ENCODE measurements at regions not wholly inside any gene's neighbourhood (a gene's known extent, or its start where the extent isn't known, plus 50 kb on each side); places are given as distances from the start of the nearest gene placed in this dataset.

- TF ChIP-seq CTCF (conservative IDR thresholded peaks at IDR 0.05 in 1 of 2, IDR thresholded peaks at IDR 0.05 in 1 of 2; ENCODE audit: low read depth in 1 of 2, low read length in 2 of 2) (no peak), EZH2 (IDR thresholded peaks at IDR 0.05; ENCODE audit: low read length, missing control alignments) (no peak)
Measured at GRCh38 chrX:44770121-44770520, 73.7 kb upstream of the DUSP21 start.

Measured in fibroblast of lung (primary cell).